GM19452 (cell line): ENCODE measurements at regions not wholly inside any gene's neighbourhood (a gene's known extent, or its start where the extent isn't known, plus 50 kb on each side); places are given as distances from the start of the nearest gene placed in this dataset.

Experiments used
- ATAC-seq: cut with Tn5 transposase; IDR thresholded peaks from one replicate; pipeline ENCODE4 v1.9.1; 2021; ENCODE audit not compliant: unreplicated experiment

DNA sequence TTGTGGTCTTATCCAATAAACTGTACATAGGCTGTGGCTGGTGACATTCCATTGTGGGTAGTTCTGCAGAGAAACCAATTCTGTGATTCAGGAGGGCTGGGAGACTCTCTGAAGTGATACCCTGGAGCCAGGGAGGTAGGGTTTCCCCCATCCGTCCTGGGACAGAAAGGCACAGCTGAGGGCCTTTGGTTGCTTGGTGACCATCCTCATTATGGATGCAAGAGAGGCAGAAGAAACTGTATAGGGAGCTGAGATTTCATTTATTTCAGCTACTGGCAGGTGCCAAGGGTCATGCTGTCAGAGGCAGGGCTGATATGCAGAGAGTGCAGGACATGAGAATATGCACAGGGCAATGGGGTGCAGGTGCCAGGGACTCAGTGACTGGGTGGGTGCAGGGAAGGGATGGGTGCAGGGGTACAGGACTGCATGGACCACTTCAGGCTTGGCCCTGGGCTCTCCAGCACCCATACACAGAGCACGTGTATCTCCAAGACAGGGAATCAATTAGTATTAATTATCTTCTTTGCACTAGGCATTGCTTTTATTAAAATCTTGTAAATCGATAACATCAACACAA is 236.5 kb downstream of the ICE1 start:
- ATAC-seq, result no peak

DNA sequence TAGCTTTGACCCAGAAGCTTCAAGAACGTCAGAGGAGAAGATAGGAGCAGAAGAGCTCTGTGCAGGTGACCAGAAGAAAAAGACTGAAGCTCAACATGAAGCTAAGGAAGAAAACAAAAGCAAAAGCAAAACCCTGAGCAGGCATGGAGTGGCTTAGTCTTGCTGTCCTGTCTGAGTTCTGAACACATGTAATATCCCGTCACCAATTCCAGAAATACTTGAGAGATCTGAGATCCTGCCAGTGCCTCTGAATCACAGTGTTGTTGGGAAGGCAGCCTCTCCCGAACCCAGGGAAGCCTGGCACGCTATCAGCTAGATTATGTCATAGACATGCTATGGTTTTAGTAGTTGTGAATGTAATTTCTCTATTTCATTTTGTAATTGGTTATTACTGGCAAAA is 235.7 kb downstream of the ICE1 start:
- ATAC-seq, result no peak

DNA sequence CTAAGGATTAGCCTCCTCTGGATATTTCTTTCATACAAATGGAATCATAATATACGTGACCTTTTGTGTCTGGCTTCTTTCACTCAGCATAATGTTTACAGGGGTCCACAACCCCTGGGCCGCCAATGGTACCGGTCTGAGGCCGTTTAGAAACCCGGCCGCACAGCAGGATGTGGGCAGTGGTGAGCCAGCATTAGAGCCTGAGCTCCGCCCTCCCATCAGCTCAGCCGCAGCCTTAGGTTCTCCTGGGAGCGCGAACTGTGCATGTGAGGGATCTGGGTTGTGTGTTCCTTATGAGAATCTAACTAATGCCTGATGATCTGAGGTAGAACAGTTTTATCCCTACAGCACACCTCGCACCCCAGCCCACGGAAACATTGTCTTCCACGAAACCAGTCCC is 229.7 kb downstream of the ICE1 start:
- ATAC-seq, result no peak

DNA sequence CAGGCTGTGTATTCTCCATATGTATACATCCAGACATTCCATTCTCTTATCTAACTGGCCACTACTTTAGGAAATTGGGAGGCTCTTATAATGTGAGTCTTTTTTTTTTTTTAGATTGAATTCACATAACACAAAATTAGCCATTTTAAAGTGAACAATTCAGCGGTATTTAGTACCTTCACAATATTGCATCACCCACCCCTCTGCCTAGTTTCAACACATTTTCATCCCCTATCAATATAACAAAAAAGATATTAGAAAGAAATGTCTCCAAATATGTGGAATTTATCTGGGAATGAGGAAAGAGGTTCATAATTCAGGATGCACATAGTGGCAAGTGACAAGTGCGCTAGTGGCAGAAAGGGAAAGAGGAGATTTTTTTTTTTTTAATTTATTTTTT is 228.5 kb downstream of the ICE1 start:
- no peak for ATAC-seq

DNA sequence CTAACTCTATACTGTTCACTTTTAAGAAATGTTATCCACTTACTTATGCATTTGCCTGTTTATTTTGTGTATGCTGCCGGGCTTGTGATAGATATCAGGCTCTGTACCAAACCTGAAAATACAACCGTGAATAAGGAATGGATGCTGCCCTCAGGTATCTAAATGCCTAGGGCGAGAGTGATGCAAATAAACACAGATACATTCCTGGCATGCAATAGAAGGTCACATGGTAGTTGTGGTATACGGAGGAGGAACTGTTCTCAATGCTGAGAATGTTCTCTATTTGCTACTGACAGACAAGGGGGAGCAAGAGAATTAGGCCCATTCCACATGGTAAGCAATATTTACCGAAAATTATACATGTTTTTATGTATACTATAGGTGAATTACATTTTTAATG is 227.8 kb downstream of the ICE1 start:
- ATAC-seq, result no peak

DNA sequence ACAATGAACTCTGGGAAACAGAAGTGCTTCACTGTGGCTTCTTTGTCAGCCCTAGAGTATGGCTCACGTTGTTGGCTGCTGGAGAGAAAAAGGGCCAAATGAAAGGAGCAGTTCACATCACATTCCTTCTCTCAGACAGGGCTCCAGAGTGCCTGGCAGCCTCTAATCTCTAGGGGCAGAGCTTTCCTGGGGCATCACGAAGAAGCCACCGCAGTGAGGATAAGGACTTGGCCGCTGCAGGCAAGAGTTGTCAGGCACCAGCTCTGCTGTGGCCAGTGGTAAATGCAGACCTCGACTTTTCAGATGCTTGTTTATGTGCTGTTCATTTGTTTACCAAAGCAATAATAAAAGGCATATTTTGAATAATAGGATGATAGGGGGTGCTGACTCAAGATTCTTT is 227.2 kb downstream of the ICE1 start:
- no peak for ATAC-seq

DNA sequence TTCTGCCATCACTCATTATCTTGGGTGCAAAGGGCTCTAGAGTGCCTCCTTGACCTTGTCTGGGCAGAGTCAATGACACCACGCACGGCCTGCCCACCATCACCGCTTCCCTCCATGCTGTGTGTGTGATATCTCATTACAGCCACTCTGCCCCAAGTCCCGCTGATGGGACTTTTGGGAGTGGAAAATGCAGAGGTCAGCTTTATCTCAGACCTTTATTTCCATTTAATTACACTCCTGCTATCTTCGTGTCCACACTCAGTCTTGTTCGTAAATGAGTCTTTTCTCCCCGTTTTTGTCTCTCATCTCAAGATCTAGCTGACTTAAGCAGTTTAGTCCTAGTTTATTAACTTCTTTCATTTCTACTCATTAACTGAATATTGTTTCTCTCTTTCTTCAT is 226.2 kb downstream of the ICE1 start:
- no peak for ATAC-seq

DNA sequence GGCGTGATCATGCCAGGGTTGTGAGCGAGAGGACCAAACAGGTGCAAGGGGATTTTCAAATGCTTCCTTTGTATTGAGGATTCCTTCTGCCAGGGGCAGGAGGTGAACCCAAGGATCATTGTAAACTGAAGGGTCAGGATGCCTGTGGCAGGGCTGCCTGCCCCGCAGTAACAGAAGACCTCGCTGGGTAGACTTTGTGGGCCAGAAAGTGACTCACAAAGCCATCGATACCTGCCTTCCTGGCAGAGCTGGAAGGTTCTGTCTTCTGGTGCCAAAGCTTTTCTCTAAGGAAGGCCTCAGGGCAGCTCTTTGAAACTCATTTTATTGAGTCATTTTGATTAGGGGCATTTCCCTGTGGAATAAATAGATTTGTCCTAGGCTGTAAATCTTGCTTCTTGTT is 223.4 kb downstream of the ICE1 start:
- ATAC-seq, result no peak

DNA sequence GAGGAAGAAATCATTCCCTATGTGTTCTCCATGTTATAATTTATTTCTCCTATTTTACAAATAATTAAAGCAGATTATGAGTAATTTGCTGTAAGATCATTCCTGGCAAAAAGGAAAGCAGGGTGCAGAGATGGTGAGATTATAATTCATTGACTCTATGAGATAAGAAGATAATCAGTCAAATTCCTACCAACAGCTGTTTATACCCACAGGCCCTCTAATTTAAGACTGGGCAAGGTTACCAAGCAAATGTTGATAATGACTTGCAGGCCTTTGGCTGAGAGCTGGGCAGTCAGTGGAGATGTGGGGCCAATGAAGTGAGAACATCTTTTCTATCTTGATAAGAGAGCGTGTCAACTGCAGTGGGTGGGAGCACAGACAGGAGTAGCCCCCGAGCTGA is 222.7 kb downstream of the ICE1 start:
- ATAC-seq, result no peak

DNA sequence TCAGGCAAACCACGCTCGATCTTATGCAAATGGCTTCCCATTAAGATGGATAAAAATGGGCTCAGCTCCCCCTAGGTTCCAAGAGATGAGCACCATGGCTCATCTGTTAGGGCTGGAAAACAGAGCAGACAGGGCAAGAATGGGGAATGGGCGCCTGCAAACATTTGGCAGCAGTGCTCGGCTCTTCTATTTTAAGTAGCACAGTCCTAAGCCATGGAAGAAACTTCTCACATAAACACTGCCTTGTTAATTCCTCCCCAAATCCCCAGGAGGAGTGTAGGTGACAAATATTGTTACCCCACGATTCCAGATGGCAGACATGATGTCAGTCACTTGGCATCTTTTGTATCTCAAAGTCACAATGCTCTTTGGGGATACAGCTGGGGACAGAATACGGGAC is 221.8 kb downstream of the ICE1 start:
- no peak for ATAC-seq

DNA sequence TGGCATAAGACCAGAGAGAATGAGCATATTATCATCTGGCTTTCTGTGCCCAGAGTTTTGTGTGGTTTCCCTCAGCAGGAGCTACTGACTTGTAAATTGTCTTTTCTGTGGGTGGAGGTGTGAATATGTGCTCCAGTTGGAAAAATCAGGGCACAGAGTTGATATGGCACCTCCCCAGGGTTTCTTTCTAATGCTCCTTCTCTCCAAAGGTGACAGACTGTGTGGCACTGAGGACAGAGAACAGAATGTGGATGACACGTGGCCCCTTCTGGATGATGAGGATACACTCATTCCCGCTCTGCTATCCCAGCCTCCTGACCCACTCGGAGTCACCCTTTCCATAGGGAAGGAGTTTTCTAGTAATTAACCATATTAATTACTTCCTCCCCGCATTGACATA is 221.0 kb downstream of the ICE1 start:
- ATAC-seq, result no peak

DNA sequence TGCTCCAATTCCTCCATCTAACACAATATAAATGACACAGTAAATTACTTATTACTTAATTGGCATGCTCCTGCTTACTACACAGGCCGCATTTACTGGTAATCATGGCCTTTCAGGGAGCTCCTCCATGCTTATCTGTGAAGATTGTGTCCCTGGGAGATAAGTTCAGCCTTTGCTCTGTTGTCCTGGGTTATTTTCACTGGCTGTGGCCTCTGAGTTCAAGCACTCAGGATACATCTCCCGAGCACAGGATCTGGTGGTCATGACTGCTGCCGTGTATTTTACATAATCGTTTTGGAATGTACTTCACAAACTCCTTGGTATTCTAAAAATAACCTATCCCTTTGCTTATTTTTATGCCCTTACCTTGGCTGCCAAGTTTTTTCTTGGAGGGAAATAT is 215.7 kb downstream of the ICE1 start:
- no peak for ATAC-seq

DNA sequence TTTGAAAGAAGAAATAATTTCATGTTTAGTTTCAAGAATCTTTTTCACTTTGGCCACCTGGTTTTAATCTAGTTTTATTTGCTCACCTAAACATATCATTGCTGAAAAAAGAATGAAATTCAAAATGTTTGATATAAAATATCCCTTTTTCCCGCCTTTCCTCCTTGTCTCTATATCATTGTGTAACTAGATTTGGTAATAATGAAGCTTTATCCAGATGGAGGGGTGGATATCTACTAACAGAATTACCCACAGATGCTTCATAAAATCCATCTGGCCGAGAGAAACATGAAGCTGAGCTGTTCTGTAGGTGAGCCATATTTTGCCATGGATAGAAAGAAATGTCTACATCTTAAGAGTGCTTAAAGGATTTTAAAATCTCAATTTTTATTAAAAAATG is 214.7 kb downstream of the ICE1 start:
- no peak for ATAC-seq

DNA sequence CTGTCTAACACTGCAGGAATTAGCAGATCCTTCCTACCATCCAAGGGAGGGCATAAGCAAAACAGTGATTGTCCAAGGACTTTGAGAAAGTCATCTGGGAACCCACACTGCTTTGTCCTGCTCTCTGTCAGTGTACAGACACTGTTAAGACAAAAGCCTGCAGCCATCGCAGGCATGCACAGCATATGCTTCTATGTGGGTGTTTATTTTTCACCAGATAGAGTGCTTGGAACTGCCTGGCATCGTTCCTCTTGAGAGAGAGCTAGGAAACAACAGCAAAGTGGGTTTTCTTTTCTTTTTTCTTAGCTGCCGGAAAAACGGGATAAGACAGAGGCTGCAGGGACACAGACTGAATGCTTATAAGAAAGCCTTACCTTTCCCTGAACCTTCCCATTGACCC is 212.3 kb downstream of the ICE1 start:
- ATAC-seq, result no peak

DNA sequence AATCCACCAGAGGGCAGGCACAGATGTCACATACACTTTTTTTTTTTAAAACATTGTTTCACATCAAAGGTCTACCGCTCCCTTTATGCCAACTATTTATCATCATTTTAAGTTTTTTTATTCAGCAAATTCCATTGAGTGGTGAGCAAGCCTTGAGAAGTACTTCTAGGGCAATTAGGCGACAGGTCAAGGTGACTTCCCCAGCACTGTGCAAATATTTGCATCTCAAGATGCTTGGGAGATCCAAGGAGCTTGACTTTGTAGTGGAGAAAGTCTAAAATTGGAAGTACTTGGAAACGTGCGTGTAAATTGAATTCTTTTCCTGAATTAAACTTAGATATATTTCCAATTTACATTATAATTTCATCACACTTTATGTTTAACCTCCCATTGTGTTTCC is 211.1 kb downstream of the ICE1 start:
- no peak for ATAC-seq

DNA sequence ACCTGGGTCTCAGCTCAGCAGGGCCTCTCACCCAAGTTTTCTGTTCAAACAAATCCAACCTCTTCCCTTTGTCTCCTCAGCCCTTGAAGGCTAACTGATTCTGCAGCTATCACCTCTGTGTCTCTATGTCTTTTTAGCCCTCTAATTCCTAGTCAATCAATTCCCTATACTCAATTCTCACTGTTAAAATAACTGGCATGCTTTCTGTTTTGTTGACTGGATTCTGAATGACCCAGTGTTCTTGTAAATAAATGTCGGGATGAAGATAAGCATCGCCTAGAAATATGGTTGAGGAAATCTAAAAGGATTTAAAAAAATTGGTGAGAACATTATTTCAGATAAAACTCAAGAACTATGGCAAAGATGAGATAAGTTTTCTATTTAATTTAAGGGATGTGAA is 210.2 kb downstream of the ICE1 start:
- ATAC-seq, result no peak

DNA sequence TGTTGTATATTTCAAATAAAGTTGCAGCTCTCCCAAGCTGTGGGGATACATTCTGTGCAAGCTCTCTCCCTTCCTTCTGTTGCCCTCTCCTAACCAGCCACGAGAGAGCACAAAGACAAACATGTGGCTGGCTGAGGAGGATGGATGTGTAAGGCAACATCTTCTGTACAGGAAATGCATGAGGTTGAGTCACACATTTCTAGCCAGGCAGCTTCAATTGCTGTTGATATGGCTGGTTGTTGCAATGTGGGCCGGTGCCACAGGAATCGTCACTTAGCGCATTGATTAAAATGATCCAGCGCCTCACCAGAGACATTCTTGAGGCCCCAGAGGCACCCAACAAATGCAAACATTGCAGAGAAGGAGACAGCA is 207.1 kb downstream of the ICE1 start:
- no peak for ATAC-seq

DNA sequence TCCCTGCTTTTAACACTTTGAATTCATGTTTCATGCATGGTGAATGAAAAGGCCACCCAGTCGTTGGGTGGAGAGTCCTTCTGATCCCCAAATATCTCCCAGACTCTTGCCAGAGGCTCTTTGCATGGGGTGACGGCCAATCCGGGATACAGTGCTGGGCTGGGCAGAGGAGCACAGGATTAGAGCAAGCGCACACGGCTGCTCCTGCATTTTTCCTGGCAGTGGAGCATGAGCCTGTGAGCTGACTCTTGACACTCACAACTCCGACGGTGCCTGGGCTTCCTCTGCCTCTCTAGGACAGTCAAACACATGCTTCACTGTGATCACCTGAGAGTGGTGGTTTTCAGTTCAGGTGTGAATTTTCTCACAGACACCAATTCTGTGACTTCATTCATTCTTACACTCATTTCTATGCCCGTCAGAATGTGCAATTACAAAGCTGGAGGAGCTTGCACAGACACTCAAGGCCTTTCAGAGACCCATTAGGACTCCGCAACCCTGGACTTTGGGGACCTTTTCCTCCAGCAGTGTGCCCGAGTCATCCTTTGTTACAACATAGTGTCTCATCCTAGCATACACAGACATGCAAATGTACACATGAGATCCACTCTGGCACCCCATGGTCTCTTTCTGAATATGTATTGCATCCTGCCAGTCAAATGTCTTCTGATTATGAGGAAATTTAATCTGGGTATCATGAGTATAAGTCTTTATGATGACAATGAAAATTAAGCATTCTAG is 206.6 kb downstream of the ICE1 start:
- ATAC-seq, result no peak

DNA sequence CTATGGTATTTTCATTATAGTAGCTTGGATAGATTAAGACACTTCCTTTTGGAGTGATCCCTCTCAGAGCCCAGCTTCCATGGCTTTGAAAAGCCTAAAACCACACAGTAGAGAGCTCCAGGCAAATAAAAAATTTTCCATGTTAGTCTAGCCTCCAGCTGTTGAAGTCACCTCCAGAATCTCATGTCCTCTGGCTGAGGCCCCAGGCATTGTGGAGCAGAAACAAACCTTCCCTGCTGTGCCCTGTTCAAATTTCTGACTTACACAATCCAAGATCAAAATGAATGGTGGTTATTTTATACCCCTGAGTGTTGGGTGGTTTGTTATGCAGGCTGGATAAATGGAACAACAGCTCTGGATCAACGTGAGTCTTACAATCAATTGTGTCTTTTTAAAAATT is 203.9 kb downstream of the ICE1 start:
- ATAC-seq, result no peak

DNA sequence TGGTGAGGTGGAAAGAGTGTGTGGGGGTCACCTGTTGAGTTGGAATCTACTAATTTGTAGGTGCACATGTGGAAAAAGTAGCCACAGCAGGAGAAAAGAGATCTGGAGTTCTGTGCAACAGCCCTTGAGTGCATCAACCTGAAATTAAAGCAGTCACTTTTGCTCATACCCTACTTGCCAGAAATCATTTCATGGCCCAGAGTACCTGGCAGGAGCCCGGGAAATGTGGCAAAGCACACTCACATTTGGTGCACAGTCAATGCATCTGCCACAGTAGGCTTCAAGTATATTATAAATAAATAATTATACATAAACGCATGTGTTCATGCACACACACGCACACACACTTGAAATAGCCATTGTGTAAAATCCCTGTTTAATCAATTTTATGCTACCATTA is 203.0 kb downstream of the ICE1 start:
- no peak for ATAC-seq

DNA sequence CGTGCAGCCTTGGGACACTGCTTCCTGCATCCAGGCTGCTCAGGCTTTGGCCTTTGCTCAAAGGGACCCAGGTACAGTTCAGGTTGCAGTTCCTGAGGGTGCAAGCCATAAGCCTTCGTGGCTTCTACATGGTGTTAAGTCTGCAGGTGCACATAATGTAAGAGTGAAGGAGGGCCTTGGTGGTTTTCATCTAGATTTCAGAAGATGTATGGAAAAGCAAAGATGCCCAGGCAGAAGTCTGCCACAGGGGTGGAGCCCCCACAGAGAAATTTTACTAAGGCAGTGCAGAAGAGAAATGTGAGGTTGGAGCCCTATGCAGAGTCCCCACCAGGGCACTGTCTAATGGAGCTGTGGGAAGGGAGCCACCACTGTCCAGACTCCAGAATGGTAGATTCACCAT is 200.9 kb downstream of the ICE1 start:
- no peak for ATAC-seq

DNA sequence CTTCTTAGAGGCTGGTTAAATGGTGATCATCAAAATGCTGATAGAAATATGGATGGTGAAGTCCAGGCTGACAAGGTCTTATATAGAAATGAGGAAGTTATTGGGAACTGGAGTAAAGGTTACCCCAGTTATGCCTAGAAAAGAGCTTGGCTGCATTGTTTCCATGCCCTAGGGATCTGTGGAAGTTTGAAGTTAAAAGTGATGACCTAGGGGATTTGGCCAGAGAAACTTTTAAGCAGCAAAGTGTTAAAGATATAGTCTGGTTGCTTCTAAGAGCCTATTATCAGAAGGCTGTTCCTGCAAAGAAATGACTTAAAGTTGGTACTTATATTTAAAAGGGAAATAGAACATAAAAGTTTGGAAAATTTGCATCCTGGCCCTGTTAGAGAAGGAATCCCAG is 200.3 kb downstream of the ICE1 start:
- no peak for ATAC-seq

DNA sequence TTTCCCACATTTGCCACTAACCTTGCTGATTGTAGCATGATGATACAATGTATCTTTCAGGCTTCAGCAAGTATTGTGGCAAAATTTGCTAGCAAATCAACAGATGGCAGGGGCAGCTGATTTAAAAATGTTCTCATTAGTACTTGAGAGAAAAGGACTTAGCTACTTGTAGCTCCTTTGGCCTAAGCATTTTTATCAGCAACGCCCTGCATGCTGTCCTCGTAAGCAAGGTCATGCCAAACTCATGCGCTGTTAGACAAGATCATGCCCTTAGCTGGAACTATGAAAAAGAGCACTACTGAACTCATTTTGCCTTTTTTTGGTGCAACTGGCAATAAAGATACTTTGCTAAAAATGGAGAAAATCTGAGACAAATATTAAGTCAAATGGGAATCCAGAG is 197.1 kb downstream of the ICE1 start:
- ATAC-seq, result no peak
